Esophagus muscularis mucosa (tissue), 4 donors: ENCODE measurements at regions not wholly inside any gene's neighbourhood (a gene's known extent, or its start where the extent isn't known, plus 50 kb on each side); places are given as distances from the start of the nearest gene placed in this dataset.

Experiments
- DNase-seq: peaks from one replicate; pipeline ENCODE4 v3.0.0-alpha.2; 2017; ENCODE audit errors: extremely low spot score
- H3K27ac ChIP-seq, 4 donors: fragments of 200-600 bp; sonication (generic); replicated peaks in 1 of 4; 1 replicate in 3 of 4; 2 replicates in 1 of 4; pipeline ENCODE4 v1.5.1; 2016 to 2019; ENCODE audit warnings: mild to moderate bottlenecking in 1 of 4
- H3K27me3 ChIP-seq, 4 donors: fragments of 200-600 bp; sonication (generic); one replicate each; pipeline versions ENCODE4 v1.5.1 to v1.6.0; 2016 to 2019
- H3K36me3 ChIP-seq, 4 donors: fragments of 200-600 bp; sonication (generic); one replicate each; pipeline ENCODE4 v1.5.1; 2016 to 2019
- H3K4me1 ChIP-seq, 4 donors: fragments of 200-600 bp; sonication (generic); one replicate each; pipeline ENCODE4 v1.5.1; 2016 to 2019
- H3K4me3 ChIP-seq, 4 donors: fragments of 200-600 bp; sonication (generic); 1 replicate in 2 of 4; 2 replicates in 2 of 4; pipeline ENCODE4 v1.5.1; 2016 to 2019; ENCODE audit warnings: mild to moderate bottlenecking in 4 of 4, moderate library complexity in 1 of 4
- H3K9me3 ChIP-seq, 4 donors: fragments of 200-600 bp; sonication (generic); 1 replicate in 3 of 4; 2 replicates in 1 of 4; pipeline ENCODE4 v1.5.1; 2016 to 2019
- EP300 ChIP-seq: sonication (generic); formaldehyde crosslinking; IDR thresholded peaks from one replicate; pipeline ENCODE4 v1.6.1; 2017; ENCODE audit warnings: antibody characterized with exemption
- POLR2A ChIP-seq: fragments of 450-650 bp; IDR thresholded peaks from one replicate; pipeline ENCODE4 v1.6.1; 2017; ENCODE audit warnings: antibody characterized with exemption, moderate library complexity, mild to moderate bottlenecking, low read depth
- POLR2AphosphoS5 ChIP-seq, 2 donors: sonication (generic); formaldehyde crosslinking; IDR thresholded peaks; one replicate each; pipeline ENCODE4 v1.6.1; 2017; ENCODE audit warnings: antibody characterized with exemption in 2 of 2
- WGBS: methylation state at CpG from one replicate; pipeline ENCODE4 v1.1.5; 2018; 5-methylcytosine and 5-hydroxymethylcytosine counted together
- intact Hi-C: fragments of 100-400 bp; cut with DNase I; formaldehyde crosslinking; loops from one replicate; pipeline ENCODE4 v1.15.1; 2023
- TF ChIP-seq, protein P1 (sequence below), 3 experiments: fragments of 200-600 bp in 2 of 3; fragments of 450-650 bp in 1 of 3; sonication (generic) in 2 of 3; IDR thresholded peaks; one replicate each; pipeline ENCODE4 v1.5.1; 2017 to 2019; ENCODE audit warnings: antibody characterized with exemption in 3 of 3, mild to moderate bottlenecking in 2 of 3, moderate library complexity in 1 of 3

- no peak overlapping the region for H3K27ac ChIP-seq
- H3K27me3 ChIP-seq, result no peaks in the 10 kb centered on the region
- H3K36me3 ChIP-seq, result no peaks in the 10 kb centered on the region
- no peak overlapping the region for H3K4me3 ChIP-seq
- whole genome bisulfite sequencing, result 84% methylated on average over 1 of the region's 1 CpG
- H3K4me1 ChIP-seq, result no peaks in the 10 kb centered on the region
- peak; percentile 74 for DNase-seq
- TF ChIP-seq, protein P1, sequence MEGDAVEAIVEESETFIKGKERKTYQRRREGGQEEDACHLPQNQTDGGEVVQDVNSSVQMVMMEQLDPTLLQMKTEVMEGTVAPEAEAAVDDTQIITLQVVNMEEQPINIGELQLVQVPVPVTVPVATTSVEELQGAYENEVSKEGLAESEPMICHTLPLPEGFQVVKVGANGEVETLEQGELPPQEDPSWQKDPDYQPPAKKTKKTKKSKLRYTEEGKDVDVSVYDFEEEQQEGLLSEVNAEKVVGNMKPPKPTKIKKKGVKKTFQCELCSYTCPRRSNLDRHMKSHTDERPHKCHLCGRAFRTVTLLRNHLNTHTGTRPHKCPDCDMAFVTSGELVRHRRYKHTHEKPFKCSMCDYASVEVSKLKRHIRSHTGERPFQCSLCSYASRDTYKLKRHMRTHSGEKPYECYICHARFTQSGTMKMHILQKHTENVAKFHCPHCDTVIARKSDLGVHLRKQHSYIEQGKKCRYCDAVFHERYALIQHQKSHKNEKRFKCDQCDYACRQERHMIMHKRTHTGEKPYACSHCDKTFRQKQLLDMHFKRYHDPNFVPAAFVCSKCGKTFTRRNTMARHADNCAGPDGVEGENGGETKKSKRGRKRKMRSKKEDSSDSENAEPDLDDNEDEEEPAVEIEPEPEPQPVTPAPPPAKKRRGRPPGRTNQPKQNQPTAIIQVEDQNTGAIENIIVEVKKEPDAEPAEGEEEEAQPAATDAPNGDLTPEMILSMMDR (IDR thresholded peaks at IDR 0.05), result no peak
- TF ChIP-seq EP300 (no peak), POLR2AphosphoS5 (IDR thresholded peaks at IDR 0.05) (no peak), POLR2A (no peak)
- intact Hi-C loops, result no loop called here
- peaks cover 0 to 9% (median 0%) of the 10 kb centered on the region in 4 donors for H3K9me3 ChIP-seq
These were observed 94.4 kb downstream of the ADRA2A start for GRCh38 chr10:111171183-111171582.

- no peaks in the 10 kb centered on the region for H3K36me3 ChIP-seq
- H3K9me3 ChIP-seq, result peaks cover 0 to 9% (median 0%) of the 10 kb centered on the region in 4 donors
- DNase-seq, result no peak
- H3K4me3 ChIP-seq, result no peak overlapping the region
- no peak for TF ChIP-seq POLR2A
- no peak for TF ChIP-seq EP300
- TF ChIP-seq, protein P1 (IDR thresholded peaks at IDR 0.05), result no peak
- no peak for TF ChIP-seq POLR2AphosphoS5 (IDR thresholded peaks at IDR 0.05)
- no peaks in the 10 kb centered on the region for H3K27me3 ChIP-seq
- intact Hi-C loops, result no loop called here
- H3K4me1 ChIP-seq, result no peaks in the 10 kb centered on the region
- H3K27ac ChIP-seq, result no peak overlapping the region
- WGBS, result 55% methylated on average over 3 of the region's 3 CpGs
These were observed 99.0 kb downstream of the ADRA2A start for GRCh38 chr10:111175787-111176186.

- no peaks in the 10 kb centered on the region for H3K4me1 ChIP-seq
- WGBS, result 92% methylated on average over 2 of the region's 2 CpGs
- intact Hi-C loops, result no loop called here
These were observed 100.5 kb downstream of the ADRA2A start for GRCh38 chr10:111177379-111177778.

DNA sequence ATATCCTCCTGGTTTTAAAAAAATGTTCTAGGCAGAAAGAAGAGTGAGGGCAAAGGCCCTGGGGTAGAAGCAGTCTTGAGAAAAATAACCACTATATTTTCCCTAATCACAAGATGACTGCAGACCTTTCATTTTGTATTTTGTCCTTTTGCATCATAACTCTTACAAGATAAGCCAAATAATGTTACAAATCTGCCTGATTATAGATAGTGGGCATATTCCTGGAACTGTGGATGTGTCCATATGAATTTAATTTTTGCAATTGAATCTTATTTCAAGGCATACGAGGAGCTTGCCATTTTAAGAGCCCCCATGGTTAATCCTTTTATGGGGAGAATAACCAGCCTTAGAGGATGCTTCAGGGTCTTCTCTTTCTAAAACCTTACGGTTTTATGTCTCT is 102.7 kb downstream of the ADRA2A start:
- no peaks in the 10 kb centered on the region for H3K36me3 ChIP-seq
- intact Hi-C loops, result no loop called here
- no peaks in the 10 kb centered on the region for H3K9me3 ChIP-seq
- WGBS, result 76% methylated on average over 2 of the region's 2 CpGs
- no peak overlapping the region for H3K4me3 ChIP-seq
- H3K27me3 ChIP-seq, result no peaks in the 10 kb centered on the region
- no peaks in the 10 kb centered on the region for H3K4me1 ChIP-seq
- no peak for DNase-seq
- no peak overlapping the region for H3K27ac ChIP-seq
- no peak for TF ChIP-seq POLR2A
- TF ChIP-seq, protein P1 (IDR thresholded peaks at IDR 0.05), result no peak
- no peak for TF ChIP-seq EP300
- no peak for TF ChIP-seq POLR2AphosphoS5 (IDR thresholded peaks at IDR 0.05)

More at GRCh38 chr10:111177379-111177778, 100.5 kb downstream of the ADRA2A start:
- Histone ChIP-seq H3K9me3 (peaks cover 0 to 9% (median 0%) of the 10 kb centered on the region in 4 donors), H3K36me3 (no peaks in the 10 kb centered on the region), H3K4me3 (no peak overlapping the region), H3K27ac (no peak overlapping the region), H3K27me3 (no peaks in the 10 kb centered on the region)
- DNase-seq, result peak; percentile 55
- TF ChIP-seq, protein P1 (IDR thresholded peaks at IDR 0.05), result no peak
- TF ChIP-seq EP300 (no peak), POLR2AphosphoS5 (IDR thresholded peaks at IDR 0.05) (no peak)

DNA sequence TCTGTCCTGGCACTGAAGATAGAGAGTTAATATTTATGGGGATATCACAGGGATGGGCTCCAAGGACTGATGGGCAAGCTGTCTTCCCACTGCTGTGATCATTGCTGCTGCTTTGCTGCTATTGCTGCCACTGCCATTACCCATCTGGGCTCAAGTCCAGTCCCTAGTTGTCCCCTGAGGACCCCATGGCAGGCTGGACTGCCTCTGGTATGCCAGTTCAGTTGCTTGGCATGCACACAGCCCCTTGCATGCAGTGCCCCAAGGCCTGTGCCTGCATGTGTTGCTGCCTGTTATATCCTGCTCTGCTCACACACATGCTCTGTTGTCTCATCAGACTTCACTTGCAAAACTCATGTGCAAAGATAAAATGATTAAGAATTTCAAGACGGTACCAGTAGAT is 109.5 kb downstream of the ADRA2A start:
- H3K36me3 ChIP-seq, result no peaks in the 10 kb centered on the region
- H3K4me3 ChIP-seq, result no peak overlapping the region
- DNase-seq, result no peak
- intact Hi-C loops, result no loop called here
- no peaks in the 10 kb centered on the region for H3K9me3 ChIP-seq
- no peak overlapping the region for H3K27ac ChIP-seq
- WGBS, result 100% methylated on average over 1 of the region's 1 CpG
- no peaks in the 10 kb centered on the region for H3K27me3 ChIP-seq
- no peaks in the 10 kb centered on the region for H3K4me1 ChIP-seq
- TF ChIP-seq, protein P1 (IDR thresholded peaks at IDR 0.05), result no peak
- TF ChIP-seq POLR2A, result no peak
